ENCODE measurements at regions not wholly inside any gene's neighbourhood (a gene's known extent, or its start where the extent isn't known, plus 50 kb on each side); places are given as distances from the start of the nearest gene placed in this dataset.

GRCh38 chr7:45495618-45496017, 78.5 kb upstream of the ADCY1 start:
- FAIRE-seq: no peak
- H3K9ac ChIP-seq (ENCODE audit: control insufficient read depth, extremely low read depth, insufficient read depth, low read length): no peak overlapping the region

GRCh38 chr7:45500257-45500656, 73.9 kb upstream of the ADCY1 start:
- no peak for FAIRE-seq
- dilution Hi-C loops (cut with MboI; ENCODE audit: extremely low pct_ligation_motif_present, low sequenced_read_pairs): no loop called here
- H3K36me3 ChIP-seq (ENCODE audit: control insufficient read depth in 2 of 2, extremely low read depth in 1 of 2, insufficient read depth in 2 of 2, low read length in 2 of 2): no peaks in the 10 kb centered on the region
- H2AFZ ChIP-seq (ENCODE audit: control insufficient read depth, low read length): no peak overlapping the region
- no peak overlapping the region for H3K4me3 ChIP-seq (ENCODE audit: control insufficient read depth in 2 of 3, extremely low read depth in 1 of 3, insufficient read depth in 2 of 3, low read depth in 1 of 3, low read length in 3 of 3)
- no peak for TF ChIP-seq EZH2 (IDR thresholded peaks at IDR 0.05; ENCODE audit: low read length)
- TF ChIP-seq, protein P1, sequence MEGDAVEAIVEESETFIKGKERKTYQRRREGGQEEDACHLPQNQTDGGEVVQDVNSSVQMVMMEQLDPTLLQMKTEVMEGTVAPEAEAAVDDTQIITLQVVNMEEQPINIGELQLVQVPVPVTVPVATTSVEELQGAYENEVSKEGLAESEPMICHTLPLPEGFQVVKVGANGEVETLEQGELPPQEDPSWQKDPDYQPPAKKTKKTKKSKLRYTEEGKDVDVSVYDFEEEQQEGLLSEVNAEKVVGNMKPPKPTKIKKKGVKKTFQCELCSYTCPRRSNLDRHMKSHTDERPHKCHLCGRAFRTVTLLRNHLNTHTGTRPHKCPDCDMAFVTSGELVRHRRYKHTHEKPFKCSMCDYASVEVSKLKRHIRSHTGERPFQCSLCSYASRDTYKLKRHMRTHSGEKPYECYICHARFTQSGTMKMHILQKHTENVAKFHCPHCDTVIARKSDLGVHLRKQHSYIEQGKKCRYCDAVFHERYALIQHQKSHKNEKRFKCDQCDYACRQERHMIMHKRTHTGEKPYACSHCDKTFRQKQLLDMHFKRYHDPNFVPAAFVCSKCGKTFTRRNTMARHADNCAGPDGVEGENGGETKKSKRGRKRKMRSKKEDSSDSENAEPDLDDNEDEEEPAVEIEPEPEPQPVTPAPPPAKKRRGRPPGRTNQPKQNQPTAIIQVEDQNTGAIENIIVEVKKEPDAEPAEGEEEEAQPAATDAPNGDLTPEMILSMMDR (optimal IDR thresholded peaks at IDR 0.05 in 1 of 3, IDR thresholded peaks at IDR 0.05 in 1 of 3, conservative IDR thresholded peaks at IDR 0.05 in 1 of 3; ENCODE audit: extremely low read depth in 1 of 3, insufficient read depth in 2 of 3, low read length in 3 of 3): no peak
- H3K27ac ChIP-seq (ENCODE audit: control insufficient read depth, insufficient read depth, low read length): no peak overlapping the region
- H4K20me1 ChIP-seq (ENCODE audit: control insufficient read depth, extremely low read depth, insufficient read depth, low read length): no peaks in the 10 kb centered on the region
- no peaks in the 10 kb centered on the region for H3K9me3 ChIP-seq (ENCODE audit: control insufficient read depth, low read depth, low read length)
- H3K9me1 ChIP-seq (ENCODE audit: control insufficient read depth, extremely low read depth, insufficient read depth, low read length): no peaks in the 10 kb centered on the region
- no peaks in the 10 kb centered on the region for H3K4me1 ChIP-seq (ENCODE audit: control insufficient read depth, extremely low read depth, insufficient read depth, low read length)
- H3K79me2 ChIP-seq (ENCODE audit: control insufficient read depth, insufficient read depth, low read length): no peaks in the 10 kb centered on the region
- H3K9ac ChIP-seq (ENCODE audit: control insufficient read depth, extremely low read depth, insufficient read depth, low read length): no peak overlapping the region
- no peak overlapping the region for H3K4me2 ChIP-seq (ENCODE audit: control insufficient read depth, extremely low read depth, insufficient read depth, low read depth, low read length)
- no peak for DNase-seq (ENCODE audit: low read depth, low spot score)
- H3K27me3 ChIP-seq (ENCODE audit: control insufficient read depth, extremely low read depth, insufficient read depth, low read length): peaks cover 7% of the 10 kb centered on the region

More at GRCh38 chr7:45495618-45496017, 78.5 kb upstream of the ADCY1 start:
- no peaks in the 10 kb centered on the region for H3K9me3 ChIP-seq (ENCODE audit: control insufficient read depth, low read depth, low read length)
- H4K20me1 ChIP-seq (ENCODE audit: control insufficient read depth, extremely low read depth, insufficient read depth, low read length): no peaks in the 10 kb centered on the region
- no peak overlapping the region for H3K27ac ChIP-seq (ENCODE audit: control insufficient read depth, insufficient read depth, low read length)
- no peak overlapping the region for H3K4me3 ChIP-seq (ENCODE audit: control insufficient read depth in 2 of 3, extremely low read depth in 1 of 3, insufficient read depth in 2 of 3, low read depth in 1 of 3, low read length in 3 of 3)
- no peak overlapping the region for H2AFZ ChIP-seq (ENCODE audit: control insufficient read depth, low read length)
- no peaks in the 10 kb centered on the region for H3K9me1 ChIP-seq (ENCODE audit: control insufficient read depth, extremely low read depth, insufficient read depth, low read length)
- H3K36me3 ChIP-seq (ENCODE audit: control insufficient read depth in 2 of 2, extremely low read depth in 1 of 2, insufficient read depth in 2 of 2, low read length in 2 of 2): no peaks in the 10 kb centered on the region
- no peak overlapping the region for H3K4me2 ChIP-seq (ENCODE audit: control insufficient read depth, extremely low read depth, insufficient read depth, low read depth, low read length)
- no peaks in the 10 kb centered on the region for H3K4me1 ChIP-seq (ENCODE audit: control insufficient read depth, extremely low read depth, insufficient read depth, low read length)
- H3K27me3 ChIP-seq (ENCODE audit: control insufficient read depth, extremely low read depth, insufficient read depth, low read length): peaks cover 9% of the 10 kb centered on the region
- H3K79me2 ChIP-seq (ENCODE audit: control insufficient read depth, insufficient read depth, low read length): no peaks in the 10 kb centered on the region
- no peak for DNase-seq (ENCODE audit: low read depth, low spot score)
- dilution Hi-C loops (cut with MboI; ENCODE audit: extremely low pct_ligation_motif_present, low sequenced_read_pairs): no loop called here
- TF ChIP-seq, protein P1 (optimal IDR thresholded peaks at IDR 0.05 in 1 of 3, IDR thresholded peaks at IDR 0.05 in 1 of 3, conservative IDR thresholded peaks at IDR 0.05 in 1 of 3; ENCODE audit: extremely low read depth in 1 of 3, insufficient read depth in 2 of 3, low read length in 3 of 3): no peak
- TF ChIP-seq EZH2 (IDR thresholded peaks at IDR 0.05; ENCODE audit: low read length): no peak

Data from keratinocyte (primary cell).